ENCODE measurements at regions not wholly inside any gene's neighbourhood (a gene's known extent, or its start where the extent isn't known, plus 50 kb on each side); places are given as distances from the start of the nearest gene placed in this dataset.

GRCh38 chr1:17979815-17980214 lies 127.8 kb upstream of the IGSF21 start:
- no peak overlapping the region for H2BK15ac ChIP-seq (ENCODE audit: low read length)
- H3K23ac ChIP-seq (ENCODE audit: insufficient read length) = no peak overlapping the region
- no peak overlapping the region for H3K9ac ChIP-seq (replicated peaks in 1 of 4; ENCODE audit: extremely low read depth in 1 of 4, low read depth in 3 of 4, low read length in 3 of 4)
- ChIA-PET CTCF (ENCODE audit: partially characterized antibody) (interaction anchor here (0.6 to 1.8 kb wide), 12 partner anchors 12 to 595 kb away, joined by 3 to 12 read pairs (median 4); no protein-coding TSS in a partner anchor), POLR2A (ENCODE audit: partially characterized antibody) (no interaction called here)
- H3K79me2 ChIP-seq (ENCODE audit: control insufficient read depth in 1 of 2, insufficient read depth in 2 of 2, low read length in 2 of 2) = no peaks in the 10 kb centered on the region
- no peak overlapping the region for H3K56ac ChIP-seq (replicated peaks; ENCODE audit: insufficient read length, low read depth, low read length)
- H3K27ac ChIP-seq (ENCODE audit: low read depth, low read length) = no peak overlapping the region
- no peaks in the 10 kb centered on the region for H4K20me1 ChIP-seq (replicated peaks in 1 of 2; ENCODE audit: control insufficient read depth in 1 of 2, insufficient read depth in 2 of 2, low read length in 2 of 2)
- DNase-seq (ENCODE audit: low read depth in 1 of 2, low spot score in 2 of 2) = no peak
- no peak overlapping the region for H2BK120ac ChIP-seq (replicated peaks; ENCODE audit: low read depth, low read length)
- no peak overlapping the region for H3K4me3 ChIP-seq (ENCODE audit: extremely low read depth in 1 of 4, insufficient read depth in 2 of 4, low read depth in 3 of 4, low read length in 4 of 4)
- no peak overlapping the region for H4K91ac ChIP-seq (replicated peaks; ENCODE audit: insufficient read length, low read length)
- H3K4me2 ChIP-seq (ENCODE audit: insufficient read depth in 1 of 2, low read depth in 2 of 2, low read length in 2 of 2) = no peak overlapping the region
- no peaks in the 10 kb centered on the region for H3K36me3 ChIP-seq (ENCODE audit: control insufficient read depth in 2 of 4, insufficient read depth in 4 of 4, low read length in 3 of 4)
- H3K79me1 ChIP-seq (ENCODE audit: low read depth, low read length) = no peaks in the 10 kb centered on the region
- no peak overlapping the region for H2BK12ac ChIP-seq (ENCODE audit: low read depth, low read length)
- H4K8ac ChIP-seq (ENCODE audit: extremely low read depth, insufficient read depth, low read length) = no peak overlapping the region
- no peak overlapping the region for H3K18ac ChIP-seq (ENCODE audit: extremely low read depth, low read length)
- H2AFZ ChIP-seq (ENCODE audit: low read length) = no peak overlapping the region
- H2BK5ac ChIP-seq (ENCODE audit: low read depth, low read length) = no peak overlapping the region
- peaks cover 0 to 3% (median 0%) of the 10 kb centered on the region in 4 experiments; a peak in 1 of 7 replicates for H3K4me1 ChIP-seq (replicated peaks in 1 of 4; ENCODE audit: control insufficient read depth in 3 of 4, insufficient read depth in 4 of 4, low read length in 3 of 4)
- H2AK5ac ChIP-seq (ENCODE audit: low read depth, low read length) = no peak overlapping the region
- FAIRE-seq = no peak
- WGBS, 2 experiments (ENCODE audit: extremely low coverage in 1 of 2, insufficient coverage in 1 of 2, insufficient read length in 1 of 2, insufficient replicate concordance in 2 of 2, low coverage in 1 of 2, low lambda C conversion rate in 2 of 2, missing lambda C conversion rate in 1 of 2) = 78% methylated on average over 6 of the region's 6 CpGs; no CpG with 5 or more reads in 1 of the 2 experiments
- no peak overlapping the region for H4K5ac ChIP-seq (ENCODE audit: insufficient read length, low read depth, low read length)
- no peak overlapping the region for H3K14ac ChIP-seq (ENCODE audit: insufficient read length)
- H3K9me3 ChIP-seq (ENCODE audit: insufficient read depth in 2 of 2, low read depth in 1 of 2, low read length in 1 of 2) = no peaks in the 10 kb centered on the region
- no peak overlapping the region for H2BK20ac ChIP-seq (ENCODE audit: low read length)
- no peak for TF ChIP-seq ZNF274 (IDR thresholded peaks at IDR 0.05; ENCODE audit: borderline replicate concordance, extremely low read depth, low read length)
- no peak for TF ChIP-seq KDM1A (IDR thresholded peaks at IDR 0.05; ENCODE audit: borderline replicate concordance, low read length)
- no peak for TF ChIP-seq NRF1 (IDR thresholded peaks at IDR 0.05; ENCODE audit: low read depth, low read length)
- TF ChIP-seq EP300 (IDR thresholded peaks at IDR 0.05; ENCODE audit: borderline replicate concordance in 1 of 2, low read depth in 2 of 2, low read length in 2 of 2) = no peak
- no peak for TF ChIP-seq CHD2 (IDR thresholded peaks at IDR 0.05; ENCODE audit: low read length)
- TF ChIP-seq CBX5 (IDR thresholded peaks at IDR 0.05; ENCODE audit: low read depth, low read length) = no peak
- H3K27me3 ChIP-seq (replicated peaks in 1 of 4; ENCODE audit: control insufficient read depth in 3 of 4, extremely low read depth in 1 of 4, insufficient read depth in 3 of 4, low read length in 3 of 4) = peaks cover 0 to 2% (median 0%) of the 10 kb centered on the region in 4 experiments; a peak in 2 of 7 replicates
- H3K23me2 ChIP-seq (ENCODE audit: low read depth, low read length) = no peaks in the 10 kb centered on the region; the same call in 1 of the 2 replicates
- no peak overlapping the region for H3K4ac ChIP-seq (replicated peaks; ENCODE audit: insufficient read length, low read depth, low read length)
